ENCODE measurements at regions not wholly inside any gene's neighbourhood (a gene's known extent, or its start where the extent isn't known, plus 50 kb on each side); places are given as distances from the start of the nearest gene placed in this dataset.

DNA sequence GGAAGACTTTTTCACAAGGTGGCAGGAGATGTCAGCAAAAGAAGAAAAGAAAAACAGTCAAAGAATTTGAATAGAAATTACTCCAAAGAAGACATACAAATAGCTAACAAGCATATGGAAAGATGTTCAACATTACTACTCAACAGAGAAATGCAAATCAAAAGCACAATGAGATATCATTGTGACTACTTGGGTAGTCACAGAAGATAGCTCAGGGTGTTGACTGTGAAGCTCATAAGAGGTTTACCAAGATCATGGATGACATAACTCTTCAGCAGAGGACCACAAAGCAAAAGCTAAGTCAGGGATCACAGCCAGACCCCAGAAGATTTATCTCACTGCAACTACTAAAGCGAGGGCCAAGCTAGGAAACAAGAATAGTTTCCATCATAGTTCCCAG, 53.0 kb upstream of the TANK start:
- TF ChIP-seq, protein P1, sequence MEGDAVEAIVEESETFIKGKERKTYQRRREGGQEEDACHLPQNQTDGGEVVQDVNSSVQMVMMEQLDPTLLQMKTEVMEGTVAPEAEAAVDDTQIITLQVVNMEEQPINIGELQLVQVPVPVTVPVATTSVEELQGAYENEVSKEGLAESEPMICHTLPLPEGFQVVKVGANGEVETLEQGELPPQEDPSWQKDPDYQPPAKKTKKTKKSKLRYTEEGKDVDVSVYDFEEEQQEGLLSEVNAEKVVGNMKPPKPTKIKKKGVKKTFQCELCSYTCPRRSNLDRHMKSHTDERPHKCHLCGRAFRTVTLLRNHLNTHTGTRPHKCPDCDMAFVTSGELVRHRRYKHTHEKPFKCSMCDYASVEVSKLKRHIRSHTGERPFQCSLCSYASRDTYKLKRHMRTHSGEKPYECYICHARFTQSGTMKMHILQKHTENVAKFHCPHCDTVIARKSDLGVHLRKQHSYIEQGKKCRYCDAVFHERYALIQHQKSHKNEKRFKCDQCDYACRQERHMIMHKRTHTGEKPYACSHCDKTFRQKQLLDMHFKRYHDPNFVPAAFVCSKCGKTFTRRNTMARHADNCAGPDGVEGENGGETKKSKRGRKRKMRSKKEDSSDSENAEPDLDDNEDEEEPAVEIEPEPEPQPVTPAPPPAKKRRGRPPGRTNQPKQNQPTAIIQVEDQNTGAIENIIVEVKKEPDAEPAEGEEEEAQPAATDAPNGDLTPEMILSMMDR (IDR thresholded peaks at IDR 0.05; ENCODE audit: insufficient read depth, missing control alignments) = no peak
- no peak for FAIRE-seq
- no peak for DNase-seq (ENCODE audit: insufficient read length, low spot score)

Measured in D721Med (cell line).